HG02588 (cell line): ENCODE measurements at regions not wholly inside any gene's neighbourhood (a gene's known extent, or its start where the extent isn't known, plus 50 kb on each side); places are given as distances from the start of the nearest gene placed in this dataset.
"Not testable (repeated sequence)": the region's sequence is repeated elsewhere in the genome, so short reads cannot be mapped to it uniquely, and the experiment has no call there.

Experiments used
- ATAC-seq: cut with Tn5 transposase; IDR thresholded peaks from one replicate; pipeline ENCODE4 v1.9.1; 2021; ENCODE audit warnings: mild to moderate bottlenecking, moderate library complexity; ENCODE audit not compliant: unreplicated experiment

DNA sequence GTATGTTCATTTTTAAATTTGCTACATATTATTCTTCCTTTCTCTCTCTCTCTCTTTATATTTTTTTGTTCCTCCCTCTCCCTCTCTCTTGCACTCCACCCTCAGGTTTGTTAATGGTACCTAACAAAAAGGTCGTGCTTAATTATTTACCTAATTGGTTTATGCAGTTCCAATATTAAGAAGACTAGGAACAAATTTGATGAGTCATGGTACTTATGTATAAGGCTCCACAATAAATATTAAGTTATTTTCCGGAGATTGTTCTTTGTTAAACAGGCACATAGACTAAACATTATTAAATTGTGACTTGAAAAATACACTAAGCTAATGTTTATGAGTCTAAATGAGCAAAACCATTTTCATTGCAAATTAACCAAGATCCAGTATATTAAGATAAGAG, 1200.8 kb upstream of the ALCAM start:
- no peak for ATAC-seq

DNA sequence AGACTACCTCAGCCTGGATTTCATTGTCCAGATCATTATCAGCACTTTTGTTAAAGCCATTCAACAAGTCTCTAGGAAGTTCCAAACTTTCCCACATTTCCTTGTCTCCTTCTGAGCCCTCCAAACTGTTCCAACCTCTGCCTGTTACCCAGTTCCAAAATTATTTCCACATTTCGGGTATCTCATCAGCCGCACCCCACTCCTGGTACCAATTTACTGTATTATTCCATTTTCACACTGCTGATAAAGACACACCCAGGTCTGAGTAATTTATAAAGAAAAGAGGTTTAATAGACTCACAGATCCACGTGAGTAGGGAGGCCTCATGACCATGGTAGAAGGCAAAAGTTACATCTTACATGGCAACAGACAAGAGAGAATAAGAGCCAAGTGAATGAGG, 1198.3 kb upstream of the ALCAM start:
- ATAC-seq: no peak

DNA sequence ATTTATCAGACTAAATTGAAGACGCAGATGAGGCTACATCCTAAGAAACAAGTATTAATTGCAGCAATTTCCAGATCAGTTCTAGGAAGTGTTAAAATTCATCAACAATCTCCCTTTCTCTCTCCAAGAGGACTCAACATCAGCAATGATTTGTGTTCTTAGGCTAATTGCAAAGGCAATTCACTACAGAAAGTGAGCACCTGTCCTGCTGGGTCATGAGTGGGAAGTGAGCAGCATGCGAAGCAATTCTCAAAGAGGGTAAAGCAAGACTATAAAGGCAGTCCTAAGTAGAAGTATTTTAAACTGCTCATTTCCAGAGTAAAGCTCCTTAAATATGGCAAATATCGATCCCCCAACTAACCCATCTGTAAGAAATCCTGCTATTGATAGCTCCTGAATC, 1191.0 kb upstream of the ALCAM start:
- ATAC-seq: no peak

DNA sequence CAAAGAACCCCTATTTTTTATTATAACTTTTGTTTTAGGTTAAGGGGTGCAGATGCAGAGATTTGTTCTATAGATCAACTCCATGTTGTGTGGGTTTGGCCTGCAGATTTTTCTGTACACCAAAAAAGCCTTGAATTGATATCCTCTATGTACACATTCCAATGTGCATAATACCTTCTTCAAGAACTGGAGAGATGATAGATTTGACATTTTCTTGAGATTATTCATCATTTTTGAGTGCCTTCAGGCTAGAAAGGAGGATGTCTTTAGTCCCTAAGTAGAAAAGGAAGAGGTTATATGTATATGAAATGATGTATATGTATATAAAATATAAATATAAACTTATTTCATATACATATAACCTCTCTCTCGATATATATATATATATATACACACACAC, 1190.0 kb upstream of the ALCAM start:
- ATAC-seq: no peak

DNA sequence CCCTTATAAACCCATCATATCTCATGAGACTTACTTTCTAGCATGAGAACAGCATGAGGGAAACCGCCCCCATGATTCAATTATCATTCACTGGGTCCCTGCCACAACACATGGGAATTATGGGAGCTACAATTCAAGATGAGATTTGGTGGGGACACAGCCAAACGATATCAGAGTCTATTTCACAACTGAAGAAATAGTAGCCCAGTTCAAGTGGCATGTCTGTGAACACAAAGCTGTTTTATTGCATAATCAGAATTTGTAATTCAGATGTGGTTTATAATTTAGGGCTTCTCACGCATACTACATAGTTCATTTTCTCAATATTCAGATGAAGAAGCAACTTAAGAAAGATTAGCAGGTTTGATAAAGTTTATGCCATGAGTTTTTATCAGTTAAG, 1188.0 kb upstream of the ALCAM start:
- no peak for ATAC-seq

DNA sequence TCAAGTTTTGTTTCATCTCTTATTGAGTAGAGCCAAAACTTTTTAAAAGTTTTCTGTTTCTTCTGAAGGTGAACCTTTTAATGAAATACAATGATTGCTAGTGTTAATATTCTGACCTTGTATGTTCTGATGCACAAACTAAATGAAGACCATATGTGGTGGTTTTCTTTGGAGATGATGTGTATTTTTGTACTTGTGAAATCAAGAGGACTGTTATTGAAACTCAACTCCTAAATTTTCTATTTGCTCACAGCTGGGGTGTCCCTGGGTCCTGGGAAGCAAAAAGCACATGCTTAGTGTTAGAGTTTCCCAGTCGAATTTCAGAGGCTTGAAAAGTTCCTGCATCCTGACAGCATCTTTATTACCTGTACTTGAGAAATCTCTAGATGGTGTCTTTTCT, 1185.8 kb upstream of the ALCAM start:
- ATAC-seq: no peak

DNA sequence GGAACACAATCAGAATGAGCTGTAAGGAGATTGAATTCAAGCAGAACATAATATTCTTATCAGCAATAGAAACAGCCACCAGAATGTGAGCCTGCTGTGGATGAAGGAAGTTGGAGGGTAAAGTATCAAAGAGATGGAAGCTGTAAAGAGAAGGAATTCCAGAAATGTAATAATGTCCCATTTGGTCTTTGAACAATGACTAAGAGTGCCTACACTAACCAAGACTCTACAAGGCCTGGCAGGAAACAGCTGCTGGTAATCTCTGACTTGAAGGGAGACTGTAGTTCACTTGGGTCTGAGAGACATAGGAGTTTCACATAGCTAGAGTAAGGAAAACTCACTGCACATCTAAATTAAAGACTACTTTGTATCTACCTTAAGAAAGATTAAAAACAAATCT, 1176.0 kb upstream of the ALCAM start:
- ATAC-seq: no peak

DNA sequence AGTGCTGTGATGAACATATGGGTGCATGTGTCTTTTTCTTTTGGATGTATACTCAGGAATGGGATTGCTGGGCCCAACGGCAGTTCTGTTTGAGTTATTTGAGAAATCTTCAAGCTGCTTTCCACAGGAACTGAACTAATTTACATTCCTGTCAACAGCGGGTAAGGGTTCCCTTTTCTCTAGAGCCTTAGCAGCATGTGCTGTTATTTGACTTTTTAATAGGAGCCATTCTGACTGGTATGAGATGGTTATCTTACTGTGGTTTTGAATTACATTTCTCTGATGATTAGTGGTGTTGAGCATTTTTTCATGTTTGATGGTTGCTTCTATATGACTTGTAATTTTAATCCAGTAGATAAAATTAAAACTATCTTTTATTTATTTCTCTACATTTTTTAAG, 1168.6 kb upstream of the ALCAM start:
- ATAC-seq: no peak

DNA sequence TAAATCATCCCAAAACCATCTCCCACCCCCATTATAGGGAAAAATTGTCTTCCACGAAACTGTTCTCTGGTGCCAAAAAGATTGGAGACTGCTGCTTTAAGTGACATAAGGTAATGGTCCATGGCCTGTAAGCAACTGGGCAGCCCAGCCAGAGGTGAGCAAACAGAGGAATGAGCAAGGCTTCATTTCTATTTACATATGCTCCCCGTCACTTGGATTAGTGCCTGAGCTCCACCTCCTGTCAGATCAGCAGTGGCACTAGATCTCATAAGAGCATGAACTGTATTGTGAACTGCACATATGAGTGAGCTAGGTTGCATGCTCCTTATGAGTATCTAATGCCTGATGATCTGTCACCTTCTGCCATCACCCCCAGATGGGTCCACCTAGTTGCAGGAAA, 1159.8 kb upstream of the ALCAM start:
- no peak for ATAC-seq

DNA sequence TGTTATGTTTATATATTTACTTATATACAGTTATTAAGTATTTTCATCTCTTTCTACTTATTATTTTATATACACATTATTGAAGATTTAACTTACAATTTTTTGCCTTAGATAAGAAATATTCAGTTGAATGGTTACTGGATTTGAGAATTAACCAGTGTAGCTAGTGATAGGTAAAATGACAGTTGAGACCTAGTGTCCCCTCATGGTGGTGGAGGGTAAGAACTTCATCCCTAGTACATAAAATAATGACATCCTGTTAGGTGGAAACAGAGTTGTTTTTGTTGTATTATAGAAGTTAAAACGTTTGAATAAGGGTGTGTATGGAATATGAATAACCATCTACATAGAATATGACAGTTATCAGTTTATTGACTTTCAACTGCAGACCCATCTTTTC, 1152.4 kb upstream of the ALCAM start:
- ATAC-seq: no peak

DNA sequence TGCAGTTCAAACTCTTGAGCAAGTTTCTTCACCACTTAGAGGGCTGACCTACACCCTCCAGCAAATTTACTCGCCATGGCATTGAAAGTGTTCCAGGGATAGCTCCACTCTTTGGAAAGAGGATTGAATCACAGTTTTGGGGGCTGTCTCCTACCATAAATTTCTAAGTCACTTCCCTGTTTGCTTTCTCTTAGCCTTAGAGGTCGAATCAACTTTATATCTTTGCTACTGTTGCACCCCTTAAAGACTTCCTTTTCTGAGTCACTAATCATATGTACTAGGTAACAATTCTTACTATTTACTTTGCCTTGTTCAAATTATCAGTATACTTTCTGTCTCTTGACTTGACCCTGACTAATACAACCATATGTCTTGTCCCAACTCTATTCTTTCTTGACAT, 1151.8 kb upstream of the ALCAM start:
- ATAC-seq: no peak

DNA sequence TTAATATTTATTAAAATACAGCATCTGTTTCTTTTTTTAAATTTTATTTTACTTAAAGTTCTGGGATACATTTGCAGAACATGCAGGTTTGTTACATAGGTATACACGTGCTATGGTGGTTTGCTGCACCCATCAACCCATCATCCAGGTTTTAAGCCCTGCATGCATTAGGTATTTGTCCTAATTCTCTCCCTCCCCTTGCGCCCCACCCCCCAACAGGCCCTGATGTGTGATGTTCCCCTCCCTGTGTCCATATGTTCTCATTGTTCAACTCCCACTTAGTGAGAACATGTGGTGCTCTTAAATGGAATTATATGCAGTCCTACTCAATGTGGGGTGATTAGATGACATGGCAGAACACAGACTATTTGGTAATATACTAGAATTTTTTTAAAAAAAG, 1147.7 kb upstream of the ALCAM start:
- ATAC-seq: not testable (repeated sequence)

DNA sequence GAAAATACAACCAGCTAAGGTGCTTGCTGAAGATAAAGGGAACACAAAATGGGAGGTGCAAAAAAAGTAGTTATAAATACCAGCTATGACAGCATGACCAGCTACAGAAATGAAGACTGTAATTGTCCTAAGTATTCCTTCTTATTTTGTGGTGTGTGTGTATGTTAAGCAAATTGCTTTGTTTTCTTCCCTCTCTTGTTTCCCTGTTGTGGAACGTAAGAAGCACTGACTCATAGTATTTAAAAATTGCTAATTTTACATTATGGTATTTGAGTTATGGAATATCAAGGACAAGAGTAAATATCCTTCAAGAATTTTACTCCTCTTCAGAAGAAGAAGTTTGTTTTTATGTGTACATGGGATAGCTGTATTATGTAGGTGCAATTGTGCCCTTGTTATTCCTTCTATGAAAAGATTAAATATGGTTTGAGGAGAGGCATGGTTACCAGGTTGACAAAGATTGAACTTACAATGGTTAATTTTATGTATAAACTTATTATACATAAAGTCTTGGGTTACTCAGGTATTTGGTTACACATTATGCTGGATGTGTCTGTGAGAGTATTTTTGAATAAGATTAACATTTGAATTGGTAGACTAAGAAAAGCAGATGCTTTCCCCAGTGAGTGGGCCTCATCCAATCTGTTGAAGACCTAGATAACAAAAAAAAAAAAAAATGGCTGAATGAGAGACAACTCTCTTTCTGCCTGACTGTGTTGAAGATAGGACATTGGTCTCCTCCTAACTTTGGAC, 1132.1 kb upstream of the ALCAM start:
- no peak for ATAC-seq

DNA sequence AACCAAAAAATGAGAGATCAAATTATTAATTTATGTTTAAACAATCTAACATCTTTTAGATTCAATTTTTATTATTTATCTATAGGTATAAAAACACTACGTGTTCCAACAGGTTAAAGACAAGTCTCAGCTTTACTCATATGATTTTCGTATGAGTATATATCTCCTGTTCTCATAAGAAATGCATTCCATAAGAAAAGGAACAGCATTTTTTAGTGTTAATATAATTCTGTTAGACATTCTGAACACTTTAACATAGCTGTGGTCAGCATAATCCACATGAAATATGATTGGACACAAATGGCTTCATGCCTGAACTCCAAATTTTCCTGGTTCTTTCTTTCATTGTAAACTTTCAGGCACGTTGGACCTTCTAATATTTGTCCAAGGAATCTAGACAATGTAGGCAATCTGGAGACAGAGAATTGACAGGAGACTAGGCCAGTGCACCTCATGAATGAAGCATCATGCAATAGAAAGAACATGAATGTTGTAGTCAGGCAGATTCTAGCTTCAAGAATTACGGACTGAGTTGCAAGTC, 1122.0 kb upstream of the ALCAM start:
- no peak for ATAC-seq

DNA sequence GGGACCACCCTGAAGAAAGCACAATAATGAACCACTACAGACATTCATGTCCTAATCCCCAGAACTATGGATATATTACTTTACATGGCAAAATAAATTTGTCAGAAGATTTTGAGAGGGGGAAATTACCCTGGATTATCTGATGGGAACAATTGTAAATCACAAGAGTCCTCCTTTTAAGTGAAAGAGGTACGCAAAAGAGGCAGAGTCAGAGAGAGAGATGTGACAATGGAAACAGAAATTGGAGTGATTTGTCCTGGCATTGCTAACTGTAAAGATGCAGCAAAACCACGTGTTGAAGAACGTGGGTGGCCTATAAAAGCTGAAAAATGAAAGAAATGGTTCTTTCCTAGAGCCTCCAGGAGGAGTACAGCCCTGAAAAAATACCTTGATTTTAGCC, 1121.4 kb upstream of the ALCAM start:
- no peak for ATAC-seq

DNA sequence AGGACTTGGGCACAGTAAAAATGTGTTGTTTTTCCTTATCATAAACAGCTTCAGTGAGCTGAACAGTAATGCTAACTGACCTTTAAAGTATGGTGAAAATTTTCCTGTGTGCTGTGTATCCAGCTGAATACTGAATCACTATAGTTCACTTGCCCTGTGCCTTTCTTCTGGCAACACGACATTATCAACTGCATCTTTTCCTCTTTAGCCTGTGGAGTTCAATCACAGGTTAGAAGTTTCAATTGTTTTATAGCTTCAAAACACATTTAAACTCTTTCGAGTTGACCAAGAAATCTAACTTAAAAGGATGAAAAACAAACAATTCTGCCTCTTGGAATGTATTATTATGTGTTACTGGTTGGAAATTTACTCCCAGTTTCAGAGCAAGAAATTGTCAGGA, 1120.7 kb upstream of the ALCAM start:
- ATAC-seq: no peak

DNA sequence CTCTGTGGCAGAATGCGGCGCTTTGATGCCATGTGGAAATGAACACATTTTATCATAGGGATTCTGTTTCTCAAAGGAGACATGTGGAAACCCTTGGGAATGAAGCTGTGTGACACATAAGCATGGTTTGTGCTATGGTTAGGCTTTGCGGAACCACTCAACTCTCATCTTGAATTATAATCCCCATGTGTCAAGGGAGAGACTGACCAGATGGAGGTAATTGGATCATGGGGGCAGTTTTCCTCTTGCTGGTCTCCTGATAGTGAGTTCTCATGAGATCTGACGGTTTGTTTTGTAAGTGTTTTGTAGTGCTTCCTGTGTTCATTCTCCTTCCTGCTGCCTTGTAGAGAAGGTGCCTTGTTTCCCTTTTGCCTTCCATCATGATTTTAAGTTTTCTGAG, 1109.2 kb upstream of the ALCAM start:
- no peak for ATAC-seq

DNA sequence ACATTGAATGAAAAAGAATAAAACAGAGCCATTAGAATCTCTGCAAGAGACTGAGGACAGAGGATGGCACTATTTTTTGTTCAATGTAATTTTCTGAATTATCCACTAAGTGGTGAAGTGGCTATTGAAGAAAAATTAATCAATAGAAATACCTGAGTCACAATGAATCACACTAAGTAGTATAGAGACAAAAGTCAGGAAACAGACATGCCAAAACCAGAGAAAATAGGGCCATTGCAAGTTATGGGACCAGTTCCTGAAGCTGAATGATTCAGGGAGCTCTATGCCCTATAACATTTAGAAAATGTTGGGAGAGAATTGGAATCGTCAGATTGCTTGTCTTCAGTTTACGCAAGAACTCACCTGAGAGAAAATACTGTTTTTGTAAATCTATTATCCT, 1103.2 kb upstream of the ALCAM start:
- no peak for ATAC-seq

DNA sequence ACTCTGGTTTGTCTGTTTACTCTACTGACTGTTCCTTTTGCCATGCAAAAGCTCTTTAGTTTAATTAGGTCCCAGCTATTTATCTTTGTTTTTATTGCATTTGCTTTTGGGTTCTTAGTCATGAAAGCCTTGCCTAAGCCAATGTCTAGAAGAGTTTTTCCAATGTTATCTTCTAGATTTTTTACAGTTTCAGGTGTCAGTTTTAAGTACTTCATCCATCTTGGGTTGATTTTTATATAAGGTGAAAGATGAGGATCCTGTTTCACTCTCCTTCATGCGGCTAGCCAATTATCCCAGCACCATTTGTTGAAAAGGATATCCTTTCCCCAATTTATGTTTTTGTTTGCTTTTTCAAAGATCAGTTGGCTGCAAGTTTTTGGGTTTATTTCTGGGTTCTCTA, 1100.5 kb upstream of the ALCAM start:
- ATAC-seq: not testable (repeated sequence)

DNA sequence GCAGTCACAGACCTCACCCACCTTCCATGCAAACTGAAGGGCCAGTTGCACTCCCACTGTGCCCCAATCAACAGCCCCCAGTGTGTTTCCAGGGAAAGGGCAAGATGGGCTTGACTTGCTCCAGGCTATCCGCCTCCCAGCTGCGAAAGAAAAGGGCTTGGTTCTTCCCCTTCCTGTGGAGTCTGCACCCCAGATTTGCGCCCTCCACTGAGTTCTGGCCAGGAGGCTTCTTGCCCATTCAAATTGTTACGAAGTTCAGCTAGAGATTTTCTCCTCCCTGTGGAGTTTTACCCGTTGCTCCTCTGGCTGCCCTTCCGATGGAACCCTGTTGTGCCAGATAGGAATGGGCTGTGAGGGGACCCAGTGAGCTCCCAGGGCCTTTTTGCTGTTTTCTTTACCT, 1096.9 kb upstream of the ALCAM start:
- no peak for ATAC-seq

DNA sequence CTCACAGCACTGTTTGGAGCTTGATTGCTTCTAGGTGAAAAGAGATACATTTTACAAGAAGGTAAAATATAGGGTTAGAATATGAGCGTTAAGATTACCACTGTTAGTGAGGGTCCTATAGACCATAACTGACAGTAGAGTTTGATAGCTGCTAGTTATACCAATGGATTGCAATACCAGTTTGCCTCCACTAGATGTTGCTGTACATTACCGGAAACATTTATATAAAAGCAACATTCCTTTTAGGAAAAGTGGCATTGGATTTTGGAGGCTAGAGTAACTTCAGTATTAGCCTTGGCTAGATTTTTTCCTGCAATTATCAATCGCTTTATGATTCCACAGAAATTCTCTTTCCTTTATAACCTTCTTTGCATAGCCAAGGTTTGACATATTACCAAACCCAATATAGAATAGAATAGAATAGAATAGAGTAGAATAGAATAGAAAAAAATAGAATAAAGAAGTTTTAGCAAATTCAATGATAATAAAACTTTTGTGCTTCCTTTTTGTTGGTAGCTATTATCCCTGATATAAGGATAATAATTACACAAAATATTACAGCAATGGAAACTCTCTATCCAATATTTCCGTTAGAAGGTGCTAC, 1093.6 kb upstream of the ALCAM start:
- ATAC-seq: no peak

DNA sequence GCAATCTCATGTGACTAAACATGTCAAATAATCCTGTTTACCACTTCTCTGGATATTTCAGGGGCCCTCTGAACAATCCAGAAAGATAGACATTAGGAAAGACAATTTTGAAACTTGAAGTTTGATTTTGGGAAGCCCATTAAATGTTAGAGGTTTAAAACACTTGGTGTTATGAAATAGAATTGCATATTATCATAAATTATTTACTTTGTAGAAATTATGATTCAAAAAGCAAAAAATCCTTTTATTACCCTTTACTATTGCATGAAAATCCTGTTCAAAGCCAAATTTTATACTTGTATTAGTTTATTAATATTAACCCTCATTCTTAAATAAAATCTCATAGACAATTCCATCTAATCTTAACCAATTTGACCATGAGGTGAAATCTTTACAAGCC, 1091.5 kb upstream of the ALCAM start:
- no peak for ATAC-seq

DNA sequence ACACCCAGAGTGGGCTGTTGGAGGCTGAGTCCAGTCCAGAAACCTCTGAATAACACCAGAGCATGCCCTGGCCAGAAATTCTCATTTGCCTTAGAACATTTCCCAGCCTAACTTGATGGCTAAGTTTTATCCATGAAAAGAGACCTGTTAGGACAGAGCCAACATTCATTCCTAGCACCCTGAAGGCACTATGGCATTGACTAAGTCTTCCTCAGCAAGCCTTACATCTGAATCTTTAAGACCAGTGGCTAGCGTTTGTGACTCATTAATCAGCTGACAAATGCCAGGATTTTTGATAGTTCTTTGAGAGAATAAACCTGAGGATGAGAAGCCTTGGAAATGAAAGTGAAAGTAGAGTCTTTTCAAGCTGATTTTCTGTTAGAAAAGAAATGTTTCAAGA, 1087.1 kb upstream of the ALCAM start:
- ATAC-seq: no peak
